ENCODE measurements at regions not wholly inside any gene's neighbourhood (a gene's known extent, or its start where the extent isn't known, plus 50 kb on each side); places are given as distances from the start of the nearest gene placed in this dataset.

DNA sequence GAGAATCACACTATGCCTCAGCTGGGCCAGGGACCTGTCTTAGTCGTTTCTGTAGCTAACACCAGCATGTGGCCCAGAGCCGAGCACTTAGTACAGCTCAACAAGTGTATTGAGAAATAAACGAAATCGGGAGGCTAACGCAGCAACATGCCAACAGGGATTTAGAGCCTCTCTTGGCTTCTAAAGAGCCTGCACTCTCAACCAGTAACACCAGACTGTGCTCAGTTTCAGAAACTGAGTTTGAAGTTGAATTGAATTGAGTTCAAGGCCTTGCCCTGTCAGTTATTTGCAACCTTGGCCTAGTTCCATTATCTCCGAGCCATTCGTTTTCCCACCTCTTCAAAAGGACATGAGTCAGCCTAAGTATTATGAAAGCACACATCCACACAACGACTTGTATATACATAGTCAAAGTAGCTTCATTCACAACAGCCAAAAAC is 71.3 kb upstream of the LDB2 start:
- TF ChIP-seq POLR2A (IDR thresholded peaks at IDR 0.05; ENCODE audit: low read depth, low read length) (no peak), TAF1 (IDR thresholded peaks at IDR 0.05; ENCODE audit: low read depth, low read length) (no peak)
